ENCODE measurements at regions not wholly inside any gene's neighbourhood (a gene's known extent, or its start where the extent isn't known, plus 50 kb on each side); places are given as distances from the start of the nearest gene placed in this dataset.

- CTCF ChIA-PET (ENCODE audit: low intra/inter-chr PET ratio, low total read pairs) = no interaction called here
- no peak for TF ChIP-seq ZNF580 (CRISPR knock-in tag; IDR thresholded peaks at IDR 0.05; ENCODE audit: borderline replicate concordance, low read depth)
- no peak for TF ChIP-seq GRHL1 (CRISPR knock-in tag; conservative IDR thresholded peaks at IDR 0.05)
- no peak for TF ChIP-seq ADNP (CRISPR knock-in tag; IDR thresholded peaks at IDR 0.05)
- no peak for TF ChIP-seq ATF1 (CRISPR knock-in tag; IDR thresholded peaks at IDR 0.05)
Measured at GRCh38 chr15:29968895-29969561, 113.7 kb upstream of the GOLGA8J start.

GRCh38 chr15:29968099-29968894 is 114.5 kb upstream of the GOLGA8J start:
- no peaks in the 10 kb centered on the region for H3K27me3 ChIP-seq (ENCODE audit: control insufficient read depth in 1 of 2, insufficient read depth in 2 of 2, low read length in 2 of 2)
- H3K9me3 ChIP-seq (ENCODE audit: low read length) = peaks cover 6% of the 10 kb centered on the region; the same call in 1 of the 2 replicates
- in situ Hi-C loops (cut with HindIII; ENCODE audit: extremely low pct_ligation_motif_present, low pct_unique_long_range_greater_than_20kb) (no loop called here), intact Hi-C loops (cut with micrococcal nuclease; ENCODE audit: unreplicated experiment) (no loop called here)
- ATAC-seq (no peak), DNase-seq (ENCODE audit: low spot score) (no peak), FAIRE-seq (no peak)
- ChIA-PET CTCF (ENCODE audit: low intra/inter-chr PET ratio, low total read pairs) (no interaction called here), POLR2A (no interaction called here)
- H3K36me3 ChIP-seq (replicated peaks in 1 of 2; ENCODE audit: control insufficient read depth in 1 of 2, insufficient read depth in 2 of 2, low read length in 2 of 2) = no peaks in the 10 kb centered on the region
- H3K79me2 ChIP-seq (ENCODE audit: insufficient read depth, low read length) = no peaks in the 10 kb centered on the region
- no peak overlapping the region for H3K4me3 ChIP-seq (replicated peaks in 1 of 3; ENCODE audit: insufficient read depth in 1 of 3, low read depth in 2 of 3, low read length in 3 of 3)
- no peak overlapping the region for H2AFZ ChIP-seq (ENCODE audit: low read length)
- H3K4me2 ChIP-seq (ENCODE audit: low read depth, low read length) = no peak overlapping the region
- TF ChIP-seq ZNF282 (IDR thresholded peaks at IDR 0.05; ENCODE audit: partially characterized antibody) (no peak), ZNF678 (CRISPR knock-in tag; IDR thresholded peaks at IDR 0.05) (no peak)
- no peaks in the 10 kb centered on the region for H3K4me1 ChIP-seq (ENCODE audit: insufficient read depth, low read length)
- WGBS (ENCODE audit: low lambda C conversion rate) = 83% methylated on average over 62 of the region's 91 CpGs
- BruUV-seq (replicated peaks) = no TSS peak
- H3K27ac ChIP-seq (ENCODE audit: extremely low read length, insufficient read depth, low read length) = no peak overlapping the region
- H4K20me1 ChIP-seq (ENCODE audit: insufficient read depth, low read length) = no peaks in the 10 kb centered on the region
- no peak overlapping the region for H3K9ac ChIP-seq (ENCODE audit: insufficient read depth, low read depth, low read length)

More at GRCh38 chr15:29968895-29969561, 113.7 kb upstream of the GOLGA8J start:
- H3K4me3 ChIP-seq (replicated peaks in 1 of 3; ENCODE audit: insufficient read depth in 1 of 3, low read depth in 2 of 3, low read length in 3 of 3) = no peak overlapping the region
- no peak for FAIRE-seq
- in situ Hi-C loops (cut with HindIII; ENCODE audit: extremely low pct_ligation_motif_present, low pct_unique_long_range_greater_than_20kb) (no loop called here), intact Hi-C loops (cut with micrococcal nuclease; ENCODE audit: unreplicated experiment) (no loop called here)
- 90% methylated on average over 69 of the region's 69 CpGs for WGBS (ENCODE audit: low lambda C conversion rate)
- peaks cover 6% of the 10 kb centered on the region; the same call in 1 of the 2 replicates for H3K9me3 ChIP-seq (ENCODE audit: low read length)
- no peak overlapping the region for H3K27ac ChIP-seq (ENCODE audit: extremely low read length, insufficient read depth, low read length)
- no peak for ATAC-seq
- POLR2A ChIA-PET = no interaction called here
- H3K36me3 ChIP-seq (replicated peaks in 1 of 2; ENCODE audit: control insufficient read depth in 1 of 2, insufficient read depth in 2 of 2, low read length in 2 of 2) = no peaks in the 10 kb centered on the region
- H3K9ac ChIP-seq (ENCODE audit: insufficient read depth, low read depth, low read length) = no peak overlapping the region
- H3K27me3 ChIP-seq (ENCODE audit: control insufficient read depth in 1 of 2, insufficient read depth in 2 of 2, low read length in 2 of 2) = no peaks in the 10 kb centered on the region
- BruUV-seq (replicated peaks) = no TSS peak
- H3K4me1 ChIP-seq (ENCODE audit: insufficient read depth, low read length) = no peaks in the 10 kb centered on the region
- no peaks in the 10 kb centered on the region for H4K20me1 ChIP-seq (ENCODE audit: insufficient read depth, low read length)
- H3K79me2 ChIP-seq (ENCODE audit: insufficient read depth, low read length) = no peaks in the 10 kb centered on the region
- no peak overlapping the region for H3K4me2 ChIP-seq (ENCODE audit: low read depth, low read length)
- DNase-seq (ENCODE audit: low spot score) = no peak
- no peak overlapping the region for H2AFZ ChIP-seq (ENCODE audit: low read length)
